Epithelial cell of esophagus (primary cell): ENCODE measurements at regions not wholly inside any gene's neighbourhood (a gene's known extent, or its start where the extent isn't known, plus 50 kb on each side); places are given as distances from the start of the nearest gene placed in this dataset.

Experiments used
- DNase-seq: peaks from one replicate; pipeline ENCODE4 v3.0.0; 2010; ENCODE audit warnings: low read depth
- H3K4me3 ChIP-seq: 2 replicates; pipeline ENCODE4 v1.5.1; 2011; ENCODE audit warnings: mild to moderate bottlenecking, low read length, control low read depth
- CTCF ChIP-seq: IDR thresholded peaks from 2 replicates; pipeline ENCODE4 v1.5.1; 2011; ENCODE audit warnings: low read depth, mild to moderate bottlenecking, low read length, control low read depth, inconsistent platforms; ENCODE audit not compliant: insufficient read depth; ENCODE audit errors: missing control alignments

- no peak for TF ChIP-seq CTCF
- DNase-seq = no peak
- H3K4me3 ChIP-seq = no peak overlapping the region
Observed at GRCh38 chr5:11997942-11998341, 93.7 kb upstream of the CTNND2 start.

GRCh38 chr5:11992518-11992917, 88.3 kb upstream of the CTNND2 start:
- DNase-seq = no peak
- no peak overlapping the region for H3K4me3 ChIP-seq
- no peak for TF ChIP-seq CTCF

GRCh38 chr5:11985993-11986392, 81.7 kb upstream of the CTNND2 start:
- peak; percentile 14 for DNase-seq
- TF ChIP-seq CTCF = no peak

GRCh38 chr5:11984196-11984595, 80.0 kb upstream of the CTNND2 start:
- H3K4me3 ChIP-seq = no peak overlapping the region
- no peak for DNase-seq
- TF ChIP-seq CTCF = no peak

More at GRCh38 chr5:11985993-11986392, 81.7 kb upstream of the CTNND2 start:
- no peak overlapping the region for H3K4me3 ChIP-seq

- peak; percentile 20 for DNase-seq
- TF ChIP-seq CTCF = no peak
- H3K4me3 ChIP-seq = no peak overlapping the region
Observed at GRCh38 chr5:11981986-11982385, 77.7 kb upstream of the CTNND2 start.

- H3K4me3 ChIP-seq = no peak overlapping the region
- TF ChIP-seq CTCF = no peak
- no peak for DNase-seq
Observed at GRCh38 chr5:11977904-11978303, 73.7 kb upstream of the CTNND2 start.

GRCh38 chr5:11973469-11973868, 69.2 kb upstream of the CTNND2 start:
- H3K4me3 ChIP-seq = no peak overlapping the region
- TF ChIP-seq CTCF = no peak
- peak; percentile 82 for DNase-seq
